NB4 (cell line): ENCODE measurements at regions not wholly inside any gene's neighbourhood (a gene's known extent, or its start where the extent isn't known, plus 50 kb on each side); places are given as distances from the start of the nearest gene placed in this dataset.
A peak's percentile ranks its signal among the peaks of the same experiment; 100 is the strongest.

Experiments
- DNase-seq: peaks from one replicate; pipeline ENCODE4 v3.0.0; 2010; ENCODE audit warnings: low read depth
- H3K4me3 ChIP-seq: one replicate; pipeline ENCODE4 v1.5.1; 2011; ENCODE audit warnings: mild to moderate bottlenecking, low read depth, low read length, moderate library complexity
- CTCF ChIP-seq: IDR thresholded peaks from one replicate; pipeline ENCODE4 v1.5.1; 2012; ENCODE audit warnings: low read depth, low read length
- MAX ChIP-seq: IDR thresholded peaks from 2 replicates; pipeline ENCODE4 v1.6.1; 2011; ENCODE audit warnings: low read depth, low read length
- MYC ChIP-seq: IDR thresholded peaks from 2 replicates; pipeline ENCODE4 v1.6.1; 2011; ENCODE audit warnings: low read depth, low read length
- POLR2A ChIP-seq: IDR thresholded peaks from 2 replicates; pipeline ENCODE4 v1.6.1; 2011; ENCODE audit warnings: mild to moderate bottlenecking; ENCODE audit not compliant: insufficient read length; ENCODE audit errors: extremely low read depth

DNA sequence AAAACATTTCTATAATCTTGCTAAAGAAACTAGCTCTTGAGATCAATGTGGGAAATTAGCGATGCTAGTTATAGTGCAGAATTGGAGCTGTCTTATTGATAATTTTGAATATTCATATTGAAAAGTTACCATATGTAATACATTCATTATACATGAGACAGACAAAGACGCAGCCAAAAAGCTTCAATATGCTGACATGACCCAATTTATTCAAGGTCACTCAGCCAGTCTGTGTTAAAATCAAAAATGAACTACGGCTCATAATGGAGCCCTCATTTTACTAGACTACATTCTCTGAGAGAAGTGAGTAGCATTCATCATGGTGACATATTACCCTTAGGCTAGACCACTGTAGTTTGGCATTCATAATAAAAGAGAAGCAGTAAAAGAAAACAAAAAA lies 107.3 kb upstream of the GABRG2 start:
- DNase-seq = no peak
- H3K4me3 ChIP-seq = no peak overlapping the region
- TF ChIP-seq MYC (no peak), MAX (no peak), POLR2A (no peak), CTCF (no peak)

DNA sequence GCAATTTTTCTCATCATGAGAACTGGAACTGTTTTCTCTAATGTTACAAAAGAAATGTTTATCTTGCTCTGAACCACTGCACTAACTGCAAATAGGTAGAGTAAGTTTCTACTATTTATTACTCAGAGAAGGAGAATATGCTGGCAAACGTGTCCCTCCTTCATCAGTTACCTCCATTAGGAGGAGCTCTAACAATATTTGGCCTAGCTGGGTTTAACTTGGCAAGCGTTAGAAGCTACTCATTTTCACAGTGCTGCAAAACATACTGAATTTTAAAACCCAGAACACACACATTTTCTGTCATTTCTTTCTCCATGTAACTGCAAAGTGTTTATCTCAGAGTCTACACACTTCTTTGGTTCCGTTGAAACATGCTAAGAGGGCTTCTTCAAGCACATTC lies 101.0 kb upstream of the GABRG2 start:
- no peak overlapping the region for H3K4me3 ChIP-seq
- peak; percentile 19 for DNase-seq
- TF ChIP-seq CTCF (peak; percentile 31), POLR2A (no peak)

DNA sequence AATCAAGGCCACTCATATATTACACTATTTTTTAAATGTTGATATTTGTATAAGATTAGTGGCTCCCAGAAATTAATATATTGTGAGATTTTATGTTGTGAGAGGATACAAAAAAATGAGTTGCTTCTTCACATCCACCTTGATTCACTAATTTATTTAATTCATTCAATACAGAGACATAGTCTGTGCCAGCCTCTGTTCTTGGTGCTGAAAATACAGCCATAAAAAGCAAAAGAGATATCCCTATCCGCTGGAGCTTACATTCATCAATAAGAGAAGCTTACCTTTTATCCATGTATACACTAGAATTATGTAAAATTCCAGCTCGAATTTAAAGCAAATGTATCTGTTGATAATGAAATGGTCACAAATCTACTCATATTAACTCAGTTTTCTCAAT lies 92.2 kb upstream of the GABRG2 start:
- TF ChIP-seq POLR2A (no peak), CTCF (no peak), MAX (no peak), MYC (no peak)
- no peak overlapping the region for H3K4me3 ChIP-seq
- DNase-seq = no peak

DNA sequence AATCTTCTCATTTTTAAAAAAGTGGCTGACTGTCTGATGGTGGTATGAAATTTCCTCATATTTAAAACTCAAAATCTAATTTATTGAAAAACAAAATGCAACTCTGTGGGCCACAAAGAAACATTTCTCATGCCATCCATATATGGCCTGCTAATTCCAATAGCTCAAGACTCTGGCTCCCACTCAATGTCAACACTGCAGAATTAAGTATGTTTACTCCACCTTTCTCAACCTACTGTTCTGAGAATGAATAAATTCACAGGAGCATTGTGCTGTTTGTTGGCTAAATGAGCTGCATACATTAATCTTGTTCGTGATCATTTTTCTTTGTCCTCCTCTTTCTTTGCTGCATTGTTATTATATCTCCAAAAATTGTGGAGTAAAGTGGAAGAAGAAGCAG lies 79.5 kb upstream of the GABRG2 start:
- no peak overlapping the region for H3K4me3 ChIP-seq
- no peak for DNase-seq
- TF ChIP-seq MAX (no peak), CTCF (no peak), POLR2A (no peak), MYC (no peak)
